ENCODE measurements at regions not wholly inside any gene's neighbourhood (a gene's known extent, or its start where the extent isn't known, plus 50 kb on each side); places are given as distances from the start of the nearest gene placed in this dataset.

GRCh38 chr16:86852135-86852534, 273.8 kb downstream of the FOXL1 start:
- TF ChIP-seq CTCF (IDR thresholded peaks at IDR 0.05) (no peak), POLR2A (IDR thresholded peaks at IDR 0.05) (no peak), EP300 (IDR thresholded peaks at IDR 0.05) (no peak)

Measured in ovary (tissue), 3 donors.